Left ventricle myocardium inferior (tissue), 1 donor: ENCODE measurements at regions not wholly inside any gene's neighbourhood (a gene's known extent, or its start where the extent isn't known, plus 50 kb on each side); places are given as distances from the start of the nearest gene placed in this dataset.
A peak's percentile ranks its signal among the peaks of the same experiment; 100 is the strongest.

Experiments used
- DNase-seq: peaks from one replicate; pipeline ENCODE4 v3.0.0-alpha.2; 2020
- H3K27ac ChIP-seq: fragments of 200-600 bp; replicated peaks from 2 replicates; pipeline ENCODE4 v1.8.0; 2021
- H3K27me3 ChIP-seq: fragments of 200-600 bp; 2 replicates; pipeline ENCODE4 v1.8.0; 2021; ENCODE audit warnings: low read depth
- H3K36me3 ChIP-seq: fragments of 200-600 bp; 2 replicates; pipeline ENCODE4 v1.8.0; 2021
- H3K4me1 ChIP-seq: fragments of 200-600 bp; 2 replicates; pipeline ENCODE4 v1.8.0; 2021
- H3K4me3 ChIP-seq: fragments of 200-600 bp; 2 replicates; pipeline ENCODE4 v1.8.0; 2021; ENCODE audit warnings: mild to moderate bottlenecking, moderate library complexity
- H3K9me3 ChIP-seq: fragments of 200-600 bp; replicated peaks from 2 replicates; pipeline ENCODE4 v1.8.0; 2021
- CTCF ChIP-seq: fragments of 200-600 bp; IDR thresholded peaks from 2 replicates; pipeline ENCODE4 v1.8.0; 2021; ENCODE audit warnings: antibody characterized with exemption, mild to moderate bottlenecking, borderline replicate concordance
- intact Hi-C: fragments of 100-400 bp; cut with micrococcal nuclease; formaldehyde crosslinking; loops from one replicate; pipeline ENCODE4 v1.11.0; 2022
- donor health status: DM: no; HTN: yes; CAD: no; lungs with severe emphysema.

- no peak for TF ChIP-seq CTCF
- no peak overlapping the region for H3K4me3 ChIP-seq
- intact Hi-C loops = no loop called here
Measured at GRCh38 chr11:87394924-87395323, 357.2 kb downstream of the TMEM135 start.

GRCh38 chr11:87392665-87393064, 354.9 kb downstream of the TMEM135 start:
- H3K4me1 ChIP-seq = no peaks in the 10 kb centered on the region
- no peaks in the 10 kb centered on the region for H3K36me3 ChIP-seq
- peak overlapping the region; percentile 55 for H3K27ac ChIP-seq
- DNase-seq = no peak
- no peaks in the 10 kb centered on the region for H3K27me3 ChIP-seq
- intact Hi-C loops = no loop called here
- H3K9me3 ChIP-seq = peaks cover 38% of the 10 kb centered on the region
- no peak for TF ChIP-seq CTCF
- H3K4me3 ChIP-seq = no peak overlapping the region

More at GRCh38 chr11:87394924-87395323, 357.2 kb downstream of the TMEM135 start:
- Histone ChIP-seq H3K9me3 (peaks cover 32% of the 10 kb centered on the region), H3K27ac (no peak overlapping the region), H3K27me3 (no peaks in the 10 kb centered on the region), H3K4me1 (no peaks in the 10 kb centered on the region), H3K36me3 (no peaks in the 10 kb centered on the region)
- DNase-seq = no peak

DNA sequence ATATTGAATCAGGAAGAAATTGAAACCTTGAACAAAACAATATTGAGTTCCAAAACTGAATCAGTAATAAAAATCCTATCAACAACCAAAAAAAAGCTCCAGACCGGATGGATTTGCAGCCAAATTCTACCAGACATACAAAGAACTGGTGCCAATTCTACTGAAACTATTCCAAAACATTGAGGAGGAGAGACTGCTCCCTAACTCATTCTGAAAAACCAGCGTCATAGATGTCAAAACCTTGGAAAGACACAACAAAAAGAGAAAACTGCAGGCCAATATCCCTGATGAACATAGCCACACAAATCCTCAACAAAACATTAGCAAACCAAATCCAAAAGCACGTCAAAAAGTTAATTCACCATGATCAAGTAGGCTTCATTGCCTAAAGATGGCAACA, 353.8 kb downstream of the TMEM135 start:
- no peak for TF ChIP-seq CTCF

GRCh38 chr11:87384078-87384729, 346.5 kb downstream of the TMEM135 start:
- peaks cover 19% of the 10 kb centered on the region for H3K9me3 ChIP-seq
- H3K4me3 ChIP-seq = peak overlapping the region; percentile 12
- no peaks in the 10 kb centered on the region for H3K27me3 ChIP-seq
- no peak for TF ChIP-seq CTCF
- H3K4me1 ChIP-seq = peaks cover 9% of the 10 kb centered on the region
- no peak overlapping the region for H3K27ac ChIP-seq
- DNase-seq = no peak
- intact Hi-C loops = no loop called here
- H3K36me3 ChIP-seq = no peaks in the 10 kb centered on the region

More for the DNA sequence above, 353.8 kb downstream of the TMEM135 start:
- intact Hi-C loops = no loop called here
- H3K4me1 ChIP-seq = no peaks in the 10 kb centered on the region
- H3K27me3 ChIP-seq = no peaks in the 10 kb centered on the region
- H3K9me3 ChIP-seq = peaks cover 38% of the 10 kb centered on the region
- H3K36me3 ChIP-seq = no peaks in the 10 kb centered on the region
- H3K4me3 ChIP-seq = no peak overlapping the region
- DNase-seq = no peak
- peak overlapping the region; percentile 55 for H3K27ac ChIP-seq

DNA sequence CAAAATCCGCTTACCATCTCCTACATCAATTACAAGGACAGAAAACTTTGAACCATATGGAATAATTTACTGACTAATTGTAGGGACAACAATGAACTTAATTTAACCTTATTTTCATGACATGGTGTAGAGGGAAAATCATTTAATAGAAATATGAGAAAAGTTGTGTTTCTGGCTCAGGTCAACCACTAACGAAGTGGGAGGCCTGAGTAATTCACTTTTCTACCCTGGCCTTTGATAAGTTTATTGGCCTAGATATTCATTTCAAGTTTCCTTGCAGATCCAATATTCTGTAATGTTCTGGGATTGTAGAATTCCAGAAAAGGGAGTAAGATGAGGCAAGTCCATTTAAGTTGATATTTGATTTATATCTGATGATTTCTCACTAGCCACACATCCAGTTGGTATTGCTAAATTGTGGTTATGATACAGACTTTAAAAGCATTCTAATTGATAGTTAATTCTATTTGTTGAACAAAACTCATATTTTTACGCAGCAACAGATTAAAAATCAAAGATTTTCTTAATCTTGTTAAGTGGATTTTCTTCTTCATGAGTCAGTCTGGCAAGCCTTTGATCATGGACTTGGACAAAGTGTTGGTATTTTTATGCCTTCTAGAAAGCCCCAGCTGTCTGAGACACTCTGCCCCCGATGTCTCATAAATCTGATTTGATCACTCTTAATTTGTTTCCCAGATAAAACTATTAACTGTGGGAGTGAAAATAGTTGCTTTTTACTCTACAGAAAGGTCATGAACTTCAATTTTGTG, 336.5 kb downstream of the TMEM135 start:
- no peak for TF ChIP-seq CTCF
- H3K9me3 ChIP-seq = peaks cover 12% of the 10 kb centered on the region
- no peaks in the 10 kb centered on the region for H3K27me3 ChIP-seq
- H3K4me1 ChIP-seq = peaks cover 8% of the 10 kb centered on the region
- no peak overlapping the region for H3K4me3 ChIP-seq
- no peak overlapping the region for H3K27ac ChIP-seq
- intact Hi-C loops = no loop called here
- no peaks in the 10 kb centered on the region for H3K36me3 ChIP-seq
- no peak for DNase-seq
